HG02981 (cell line): ENCODE measurements at regions not wholly inside any gene's neighbourhood (a gene's known extent, or its start where the extent isn't known, plus 50 kb on each side); places are given as distances from the start of the nearest gene placed in this dataset.
"Not testable (repeated sequence)": the region's sequence is repeated elsewhere in the genome, so short reads cannot be mapped to it uniquely, and the experiment has no call there.

Experiments
- ATAC-seq: cut with Tn5 transposase; IDR thresholded peaks from one replicate; pipeline ENCODE4 v1.9.1; 2021; ENCODE audit warnings: mild to moderate bottlenecking, moderate library complexity; ENCODE audit not compliant: unreplicated experiment

- no peak for ATAC-seq
Measured at GRCh38 chrX:42290608-42291007, 367.3 kb upstream of the CASK start.

DNA sequence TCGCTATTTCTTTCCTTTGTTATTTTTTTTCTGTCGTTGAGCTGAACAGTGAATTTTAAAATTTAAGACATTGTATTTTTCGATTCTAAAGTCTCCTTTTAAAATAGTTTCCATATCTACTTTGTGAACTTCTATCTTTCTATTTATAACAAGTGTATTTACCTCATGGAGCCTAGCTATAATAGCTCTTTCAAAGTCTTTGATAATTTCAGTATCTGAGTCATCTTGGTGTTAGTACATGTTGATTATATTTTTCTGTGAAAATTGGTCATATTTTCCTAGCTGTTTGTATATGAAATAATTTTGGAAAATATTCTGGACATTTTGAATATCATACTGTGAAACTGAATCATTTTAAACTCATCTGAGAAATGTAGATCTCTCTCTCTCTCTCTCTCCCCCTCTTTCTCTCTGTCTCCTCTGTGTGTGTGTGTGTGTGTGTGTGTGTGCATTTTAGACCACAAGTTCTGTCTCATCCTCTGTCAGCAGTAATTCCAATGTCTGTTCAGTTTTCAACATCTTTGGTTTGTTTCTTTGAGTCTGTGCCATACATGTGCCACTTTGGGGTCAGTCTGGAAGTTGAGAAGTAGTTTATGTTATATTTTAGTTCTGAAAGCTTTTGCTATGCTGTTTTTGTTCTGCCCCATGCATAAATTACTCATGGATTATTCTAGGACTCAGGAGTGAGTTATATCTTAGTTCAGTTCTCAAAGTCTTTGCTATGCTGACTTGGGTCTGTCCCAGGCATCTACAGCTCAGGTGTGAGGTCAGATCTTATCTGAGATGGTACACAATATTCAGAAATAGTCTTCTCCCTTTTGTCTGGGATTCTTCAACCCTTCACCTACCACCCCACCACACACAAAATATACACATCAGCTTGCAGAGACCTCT lies 366.4 kb upstream of the CASK start:
- ATAC-seq, result no peak

- ATAC-seq, result not testable (repeated sequence)
Measured at GRCh38 chrX:42285681-42286080, 362.3 kb upstream of the CASK start.

- ATAC-seq, result no peak
Measured at GRCh38 chrX:42276982-42277690, 353.8 kb upstream of the CASK start.

GRCh38 chrX:42274151-42274550 lies 350.8 kb upstream of the CASK start:
- ATAC-seq, result no peak

- no peak for ATAC-seq
Measured at GRCh38 chrX:42273387-42273786, 350.0 kb upstream of the CASK start.

GRCh38 chrX:42269186-42269585 lies 345.8 kb upstream of the CASK start:
- ATAC-seq, result no peak

DNA sequence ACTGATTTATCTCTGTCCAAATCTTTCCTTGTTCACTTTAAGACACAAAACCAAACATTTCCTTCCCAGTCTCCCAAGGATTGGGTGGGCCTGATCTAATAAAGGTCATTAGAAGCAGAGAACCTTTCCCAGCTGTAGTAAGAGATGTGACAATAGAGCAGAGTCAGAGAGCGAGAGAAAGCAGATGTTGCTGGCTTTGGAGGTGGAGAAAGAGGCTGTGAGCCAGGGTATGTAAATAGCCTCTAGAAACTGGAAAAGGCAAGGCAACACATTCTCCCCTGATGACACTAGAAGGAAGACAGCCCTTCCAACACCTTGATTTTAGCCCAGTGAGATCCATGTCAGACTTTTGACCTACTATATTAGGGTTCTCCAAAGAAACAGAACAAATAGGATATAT lies 337.5 kb upstream of the CASK start:
- ATAC-seq, result no peak

GRCh38 chrX:42248226-42248625 lies 324.9 kb upstream of the CASK start:
- ATAC-seq, result no peak

DNA sequence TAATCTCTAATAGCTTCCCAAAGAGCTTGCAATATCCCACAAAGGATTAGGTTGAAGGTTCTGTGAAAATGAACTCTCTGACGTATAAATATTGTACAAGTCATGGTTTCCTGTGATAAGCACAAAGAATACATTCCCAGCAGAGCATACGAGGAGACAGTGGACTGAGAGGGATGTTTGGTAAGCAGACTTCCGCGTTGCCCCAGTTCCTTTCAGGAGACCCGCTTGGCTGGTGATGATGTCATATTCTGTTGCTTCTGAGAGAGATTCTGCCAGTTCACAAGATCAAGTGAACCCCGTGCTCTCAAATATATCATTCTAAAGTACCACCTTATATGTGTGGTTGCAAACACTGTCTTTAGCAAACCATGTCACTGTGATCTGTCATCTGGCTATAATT lies 323.9 kb upstream of the CASK start:
- no peak for ATAC-seq

DNA sequence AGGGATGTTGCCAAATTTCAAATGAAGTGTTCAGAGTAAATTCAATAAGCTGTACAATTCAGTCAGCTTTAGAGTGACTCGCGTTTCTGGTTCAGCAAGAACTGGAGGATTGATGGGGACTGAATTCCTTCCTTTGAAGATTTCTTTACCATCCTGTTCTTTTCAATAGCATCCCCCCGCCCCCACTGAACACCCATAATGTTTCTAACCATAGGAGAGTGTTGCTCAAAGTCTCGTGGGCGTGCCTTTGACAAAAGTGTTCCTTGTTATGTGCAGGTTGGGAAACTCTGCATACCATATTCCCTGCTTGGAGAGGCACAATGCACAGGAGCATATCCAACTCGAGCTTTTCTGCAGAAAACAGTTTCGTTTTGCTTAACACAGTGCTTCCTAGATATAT lies 323.5 kb upstream of the CASK start:
- no peak for ATAC-seq

- ATAC-seq, result no peak
Measured at GRCh38 chrX:42242004-42242403, 318.6 kb upstream of the CASK start.

- no peak for ATAC-seq
Measured at GRCh38 chrX:42241421-42241820, 318.1 kb upstream of the CASK start.

DNA sequence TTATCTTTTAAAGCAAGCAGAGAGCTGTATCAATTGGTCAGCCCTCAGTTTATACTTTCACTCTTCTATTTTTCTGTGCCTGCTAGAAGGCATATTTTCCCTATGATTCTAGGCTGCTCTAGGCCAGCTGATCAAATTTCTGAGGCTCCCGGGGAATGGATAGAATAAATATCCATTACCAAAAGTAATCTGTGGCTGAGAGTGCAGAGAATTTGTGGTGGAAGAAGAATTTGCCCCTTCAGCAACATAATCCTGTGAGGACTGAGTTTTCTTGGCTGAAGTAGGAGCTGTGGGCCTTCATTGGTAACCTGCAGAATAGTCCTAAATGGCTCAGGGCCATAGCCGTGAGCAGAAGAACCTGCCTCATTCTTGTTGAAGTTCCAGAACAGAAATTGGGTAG lies 314.6 kb upstream of the CASK start:
- no peak for ATAC-seq

DNA sequence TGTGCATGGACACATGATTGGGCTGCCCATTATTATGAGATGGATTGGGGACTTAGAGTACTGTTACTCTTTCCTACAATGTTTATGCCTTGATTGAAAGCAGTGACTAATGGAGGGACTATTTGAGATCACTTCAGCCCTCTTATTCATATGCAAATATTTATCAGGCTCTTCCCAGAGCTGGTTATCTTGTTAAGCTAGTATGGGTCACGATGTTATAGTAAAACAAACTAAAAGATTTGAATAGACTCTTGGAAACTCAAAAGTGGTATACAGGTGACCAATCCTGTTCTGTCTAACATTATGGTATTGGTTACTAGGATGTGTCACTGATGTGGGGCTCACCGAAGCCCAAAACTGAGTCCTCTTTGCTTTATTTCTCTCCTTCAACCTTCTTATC lies 306.2 kb upstream of the CASK start:
- ATAC-seq, result no peak

DNA sequence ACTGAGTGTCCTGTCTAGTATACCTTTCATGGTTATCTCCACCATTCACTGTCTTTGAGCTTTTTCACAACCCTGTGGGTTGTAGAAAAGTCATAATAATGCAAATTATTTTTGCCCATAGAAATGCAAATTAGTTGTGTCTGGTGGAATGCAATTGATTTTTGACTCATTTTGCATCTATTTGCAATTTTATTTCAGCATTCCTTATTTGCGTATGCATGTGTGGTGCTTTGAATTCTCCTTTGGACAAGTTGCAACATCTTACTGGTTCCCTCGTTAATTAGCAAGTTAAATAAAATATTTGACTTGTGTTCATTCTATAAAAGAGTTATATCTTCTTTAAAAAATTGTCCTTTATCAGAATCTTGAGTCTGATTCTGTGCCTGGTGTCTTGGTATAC lies 297.3 kb upstream of the CASK start:
- ATAC-seq, result no peak

DNA sequence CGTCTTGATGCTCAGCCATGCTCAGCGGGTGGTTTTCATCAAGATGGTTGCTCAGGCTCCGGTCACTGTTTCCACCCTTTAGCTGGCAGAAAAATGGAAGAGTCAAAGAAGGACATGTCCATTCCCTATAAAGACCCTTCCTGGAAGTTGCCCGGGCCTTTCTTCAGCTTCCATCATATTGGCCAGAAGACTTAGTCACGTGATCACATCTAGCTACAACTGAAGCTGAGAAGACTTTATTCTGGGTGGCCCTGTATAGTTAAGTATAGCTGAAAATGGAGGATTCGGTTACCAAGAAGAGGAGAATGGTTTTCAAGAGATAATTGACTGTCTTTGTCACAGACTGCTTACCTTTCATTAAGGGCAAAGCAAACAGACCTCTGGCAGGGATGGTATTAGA lies 296.7 kb upstream of the CASK start:
- ATAC-seq, result no peak

DNA sequence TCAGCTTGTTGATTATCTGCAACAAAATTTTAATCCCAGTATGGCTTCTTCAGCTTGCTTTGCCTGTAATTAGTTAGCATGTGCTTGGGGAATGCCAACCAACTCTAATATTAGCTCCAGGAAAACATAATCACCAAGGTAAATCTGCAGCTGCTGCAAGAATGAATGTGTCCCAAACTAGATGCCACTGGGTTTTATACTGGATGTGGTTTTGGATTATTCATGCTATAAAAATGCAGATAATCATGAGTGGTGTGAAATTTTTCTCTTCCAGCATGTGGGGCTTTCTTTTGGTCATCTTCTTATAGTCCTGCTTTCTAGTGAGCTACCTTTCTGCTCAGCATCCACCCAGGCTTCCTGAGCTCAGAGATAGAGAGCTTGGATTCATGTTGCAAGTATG lies 295.9 kb upstream of the CASK start:
- ATAC-seq, result no peak

DNA sequence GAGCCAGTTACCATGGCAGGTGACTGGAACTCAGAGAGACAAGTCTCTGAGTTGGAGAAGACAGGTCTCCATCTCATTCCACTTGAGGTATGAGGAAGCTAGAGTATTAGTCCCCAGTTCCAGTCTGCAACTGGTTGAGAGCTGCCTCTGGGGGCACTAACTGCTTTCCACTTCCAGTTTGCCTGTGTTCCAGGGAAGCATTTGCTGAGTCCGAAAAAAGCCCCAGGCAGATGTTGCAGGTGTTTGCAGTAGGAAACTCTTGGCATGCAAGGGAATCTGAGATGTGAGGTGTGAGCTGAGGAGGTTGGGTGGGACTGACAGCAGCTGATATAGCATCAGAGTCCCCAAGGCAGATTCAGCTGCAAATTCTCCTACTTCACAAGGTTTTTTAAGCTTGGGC lies 272.2 kb upstream of the CASK start:
- ATAC-seq, result no peak

GRCh38 chrX:42189576-42189975 lies 266.2 kb upstream of the CASK start:
- no peak for ATAC-seq

DNA sequence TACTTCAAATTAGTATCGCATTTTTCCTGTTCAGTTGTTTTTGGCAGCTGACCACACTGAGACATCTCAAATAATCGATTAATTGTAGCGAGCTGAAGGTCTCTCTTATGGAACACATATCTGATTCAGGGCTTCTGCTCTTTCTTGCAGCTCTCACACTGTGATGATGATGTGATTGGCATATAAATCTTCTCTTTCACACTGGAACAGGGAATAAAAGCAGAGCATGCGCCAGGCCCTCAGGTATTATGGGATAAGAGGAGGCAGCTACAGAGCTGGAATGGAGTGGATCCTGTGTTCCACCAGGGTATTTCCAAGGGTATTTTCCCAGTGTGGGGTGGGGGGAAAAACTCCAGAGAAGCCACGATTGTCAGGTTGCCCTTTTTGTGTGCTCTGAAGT lies 265.4 kb upstream of the CASK start:
- no peak for ATAC-seq

DNA sequence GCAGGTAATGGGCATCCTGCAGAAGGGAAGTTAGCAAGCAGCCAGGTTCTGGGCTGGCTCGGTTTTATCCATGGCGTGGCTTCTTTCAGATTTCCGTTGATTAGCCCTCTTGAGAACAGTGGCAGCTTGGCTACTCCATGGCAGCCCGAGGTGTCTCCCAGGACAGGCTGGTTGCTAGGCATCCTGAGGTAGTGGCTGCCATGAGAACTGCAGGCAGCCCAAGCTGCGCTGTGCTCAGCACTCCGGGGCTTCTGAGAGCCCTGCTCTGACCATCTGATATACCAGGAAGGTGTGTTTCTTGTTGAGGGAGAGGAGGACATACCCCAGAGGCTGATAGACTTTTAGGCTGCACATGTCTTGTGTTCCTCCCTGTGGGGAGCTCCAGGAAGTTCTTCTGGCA lies 253.4 kb upstream of the CASK start:
- ATAC-seq, result no peak
